Renal cortex interstitium (tissue), 11 donors: ENCODE measurements at regions not wholly inside any gene's neighbourhood (a gene's known extent, or its start where the extent isn't known, plus 50 kb on each side); places are given as distances from the start of the nearest gene placed in this dataset.
"Not testable (repeated sequence)": the region's sequence is repeated elsewhere in the genome, so short reads cannot be mapped to it uniquely, and the experiment has no call there.

ENCODE experiments used
- DNase-seq, 11 donors: peaks; one replicate each; pipeline ENCODE4 v3.0.0-alpha.2; 2013; ENCODE audit warnings: low read depth in 9 of 11, low spot score in 4 of 11; ENCODE audit errors: extremely low read depth in 1 of 11

GRCh38 chr1:220421508-220421907, 106.4 kb upstream of the MARK1 start:
- DNase-seq: no peak

DNA sequence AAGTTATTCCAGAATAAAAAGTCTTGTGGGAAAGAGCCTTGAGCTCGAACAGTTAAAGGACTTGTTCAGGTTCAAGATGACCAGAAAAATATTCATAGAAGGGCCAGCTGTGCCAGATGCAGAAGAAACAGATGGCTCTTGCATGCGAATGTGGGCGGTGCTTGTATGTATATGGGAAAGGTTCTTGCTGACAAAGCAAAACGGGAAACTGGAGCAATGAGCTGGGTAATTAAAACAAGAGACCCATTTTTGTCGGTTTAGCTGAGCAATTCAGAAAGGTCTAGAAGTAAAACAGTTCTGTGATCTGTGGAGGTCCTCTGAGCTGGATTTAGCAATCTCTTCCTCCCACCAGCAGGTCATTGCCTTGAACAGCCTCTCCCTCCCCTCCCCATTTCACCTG, 107.2 kb upstream of the MARK1 start:
- DNase-seq: no peak

- not testable (repeated sequence) for DNase-seq
These were observed 115.6 kb upstream of the MARK1 start for GRCh38 chr1:220412382-220412781.

DNA sequence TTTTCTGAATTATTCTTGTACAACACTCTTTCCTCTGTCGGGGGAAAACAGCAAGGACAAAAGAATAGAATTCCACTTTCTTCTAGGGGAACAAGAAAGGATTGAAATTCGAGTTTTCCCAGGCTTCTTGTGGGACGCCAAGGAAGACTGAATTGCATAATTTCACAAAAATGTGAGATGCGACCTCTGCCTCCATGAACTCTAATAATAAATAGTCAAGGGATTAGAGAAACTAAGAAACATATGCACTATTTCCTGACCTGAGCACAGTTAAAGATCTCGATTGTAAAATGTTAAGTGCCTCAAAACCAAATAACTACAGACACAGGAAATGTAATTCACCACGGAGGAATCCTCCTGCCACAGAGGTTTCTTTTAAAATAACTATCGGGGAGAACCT, 117.3 kb upstream of the MARK1 start:
- DNase-seq: no peak

- DNase-seq: no peak
These were observed 118.0 kb upstream of the MARK1 start for GRCh38 chr1:220409771-220410595.

DNA sequence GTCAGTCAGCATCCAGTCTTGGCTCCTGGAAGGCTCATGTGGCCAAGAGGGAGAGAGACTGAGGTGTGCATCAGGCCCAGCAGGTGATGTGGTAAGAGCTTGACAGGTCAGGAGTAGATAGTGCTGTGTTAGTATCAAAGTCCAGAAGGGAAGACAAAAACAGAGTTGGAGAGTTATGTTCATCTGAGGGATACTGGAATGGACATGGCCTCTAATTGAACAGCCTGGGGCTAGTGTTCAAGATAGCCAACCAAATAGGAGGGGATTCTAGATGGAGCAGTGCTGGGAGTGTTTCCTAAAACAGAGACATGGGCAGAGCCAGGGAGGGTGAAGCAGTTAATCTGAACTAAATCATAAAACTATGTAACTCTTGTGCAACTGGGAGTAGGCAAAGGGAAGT, 120.7 kb upstream of the MARK1 start:
- DNase-seq: no peak

DNA sequence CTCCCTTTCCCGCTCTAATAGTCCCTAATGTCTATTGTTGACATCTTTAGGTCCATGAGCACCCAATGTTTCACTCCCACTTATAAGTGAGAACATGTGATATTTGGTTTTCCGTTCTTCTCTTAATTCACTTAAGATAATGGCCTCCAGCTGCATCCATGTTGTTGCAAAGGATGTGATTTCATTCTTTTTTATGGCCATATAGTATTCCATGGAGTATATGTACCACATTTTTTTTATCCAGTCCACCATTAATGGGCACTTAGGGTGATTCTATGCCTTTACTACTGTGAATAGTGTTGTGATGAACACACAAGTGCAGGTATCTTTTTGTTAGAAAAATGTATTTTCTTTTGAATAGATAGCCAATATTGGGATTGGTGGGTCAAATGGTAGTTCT, 126.0 kb upstream of the RAB3GAP2 start:
- no peak for DNase-seq

DNA sequence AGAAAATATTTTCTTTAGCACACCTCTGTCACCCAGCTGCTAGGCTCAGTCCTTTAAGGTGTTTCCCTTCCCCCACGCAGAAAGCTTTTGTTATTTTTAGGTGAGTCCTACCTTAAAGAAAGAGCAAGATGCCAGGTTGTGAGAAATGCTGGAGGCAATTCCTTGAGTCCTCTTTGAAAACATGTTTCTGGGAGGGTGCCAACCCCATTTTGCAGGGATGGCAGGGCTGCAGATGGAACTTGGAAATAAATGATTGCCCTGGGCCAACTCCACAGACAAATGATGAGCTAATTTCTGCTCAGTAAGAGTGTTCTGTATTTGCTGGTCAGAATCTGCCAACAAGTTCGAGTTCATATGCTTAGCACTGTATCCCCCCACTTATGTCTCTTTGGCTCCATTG, 119.2 kb upstream of the RAB3GAP2 start:
- DNase-seq: no peak

- no peak for DNase-seq
These were observed 117.4 kb upstream of the RAB3GAP2 start for GRCh38 chr1:220389634-220390033.

DNA sequence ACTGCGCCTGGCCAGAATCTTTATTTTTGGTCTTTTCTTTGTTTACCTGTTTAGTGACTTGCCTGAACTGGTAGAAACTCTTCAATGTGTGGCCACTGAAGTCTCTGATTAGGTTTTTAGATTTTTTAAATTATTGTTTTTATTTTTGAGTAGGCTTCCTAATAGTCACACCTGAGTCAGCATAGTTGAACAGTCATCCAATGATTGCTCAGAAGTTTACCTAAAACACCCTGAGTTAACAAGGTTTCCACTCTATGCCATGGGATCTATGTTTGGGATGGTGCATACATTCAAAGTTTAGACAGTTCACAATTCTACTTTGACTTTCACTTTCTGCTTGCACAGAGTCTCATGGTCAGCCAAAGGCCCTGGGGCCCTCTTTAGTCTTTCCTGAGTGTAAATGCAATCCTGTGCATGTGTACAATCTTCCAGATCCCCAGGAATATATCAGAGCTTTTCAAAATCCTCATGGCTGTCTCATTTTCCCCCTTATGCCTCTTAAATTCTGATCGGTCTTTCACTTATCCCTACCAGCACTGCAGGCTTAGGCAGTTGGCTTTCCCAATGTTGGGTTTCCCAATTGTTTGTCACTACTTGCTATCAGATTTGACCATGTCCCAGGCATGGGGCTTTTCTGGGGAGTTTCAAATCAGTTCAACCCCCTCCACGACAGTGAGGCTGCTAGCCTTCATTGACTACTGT, 114.4 kb upstream of the RAB3GAP2 start:
- no peak for DNase-seq

DNA sequence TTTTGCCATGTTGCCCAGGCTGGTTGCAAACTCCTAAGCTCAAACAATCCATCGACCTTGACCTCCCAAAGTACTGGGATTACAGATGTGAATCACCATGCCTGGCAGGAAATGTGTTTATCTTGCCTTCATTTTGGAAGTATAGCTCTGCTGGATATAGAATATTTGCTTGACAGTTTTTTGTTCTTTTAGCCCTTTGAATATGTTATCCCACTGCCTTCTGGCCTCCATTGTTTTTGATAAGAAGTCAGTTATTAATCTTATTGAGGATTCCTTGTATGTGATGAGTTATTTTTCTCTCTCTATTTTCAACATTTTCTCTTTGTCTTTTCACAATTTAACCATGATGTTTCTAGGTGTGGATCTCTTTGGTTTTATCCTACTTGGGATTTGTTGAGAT, 112.9 kb upstream of the RAB3GAP2 start:
- DNase-seq: no peak

DNA sequence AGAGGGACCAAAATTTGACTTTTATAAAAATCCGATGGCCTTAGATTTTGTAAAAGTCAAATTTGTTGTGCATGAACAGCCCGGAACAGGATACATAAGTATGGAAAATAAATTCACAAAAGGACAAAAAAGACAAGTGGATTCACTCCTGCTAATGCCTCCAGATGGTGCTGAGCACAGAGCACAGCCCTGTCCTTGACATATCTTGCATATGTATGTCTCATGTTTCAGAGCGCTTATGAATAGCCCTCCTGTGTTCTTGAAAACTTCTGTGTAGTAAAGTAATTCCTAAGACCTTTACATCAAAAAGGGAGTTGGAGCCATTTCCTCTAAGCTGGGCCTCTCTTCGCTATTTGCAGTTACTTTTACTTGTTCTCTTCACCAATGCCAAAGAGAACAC, 110.7 kb upstream of the RAB3GAP2 start:
- no peak for DNase-seq

GRCh38 chr1:220380885-220381284, 108.6 kb upstream of the RAB3GAP2 start:
- no peak for DNase-seq

DNA sequence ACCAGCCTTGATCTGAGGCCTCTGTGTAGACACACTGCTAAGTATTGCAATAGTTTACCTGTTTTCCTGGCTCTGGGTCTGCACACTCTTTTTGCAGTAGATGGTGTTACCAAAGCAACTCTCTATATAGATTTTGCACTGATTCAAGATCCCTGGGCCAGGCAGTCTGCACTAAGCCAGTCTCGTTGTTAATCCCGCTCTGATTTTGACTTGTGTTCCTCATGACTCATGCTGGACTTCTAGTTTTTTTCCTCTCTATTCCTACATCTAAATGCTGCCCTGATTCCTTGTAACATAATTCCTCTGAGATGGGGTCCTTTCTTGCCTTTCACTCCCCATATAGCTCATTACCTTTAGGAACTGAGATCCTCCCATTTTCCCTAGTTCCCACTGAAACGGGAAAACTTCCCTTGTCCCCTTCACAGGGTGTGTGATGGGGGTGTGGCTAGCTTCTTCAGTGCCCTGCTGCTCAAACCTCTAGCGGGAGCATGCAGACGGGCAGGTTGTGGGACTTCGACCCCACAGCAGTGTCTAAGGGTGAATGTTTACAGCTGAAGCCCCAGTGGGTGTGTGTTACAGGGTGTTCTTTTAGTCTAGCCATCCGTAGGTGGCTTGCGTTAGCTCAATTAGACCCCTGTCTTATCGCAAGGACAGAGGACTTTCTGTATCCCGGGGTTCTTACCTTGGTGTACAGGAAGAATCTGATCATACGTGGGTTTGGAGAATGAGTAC, 106.5 kb upstream of the RAB3GAP2 start:
- no peak for DNase-seq

- DNase-seq: no peak
These were observed 103.5 kb upstream of the RAB3GAP2 start for GRCh38 chr1:220375715-220376114.

GRCh38 chr1:220374449-220374848, 102.2 kb upstream of the RAB3GAP2 start:
- DNase-seq: no peak

DNA sequence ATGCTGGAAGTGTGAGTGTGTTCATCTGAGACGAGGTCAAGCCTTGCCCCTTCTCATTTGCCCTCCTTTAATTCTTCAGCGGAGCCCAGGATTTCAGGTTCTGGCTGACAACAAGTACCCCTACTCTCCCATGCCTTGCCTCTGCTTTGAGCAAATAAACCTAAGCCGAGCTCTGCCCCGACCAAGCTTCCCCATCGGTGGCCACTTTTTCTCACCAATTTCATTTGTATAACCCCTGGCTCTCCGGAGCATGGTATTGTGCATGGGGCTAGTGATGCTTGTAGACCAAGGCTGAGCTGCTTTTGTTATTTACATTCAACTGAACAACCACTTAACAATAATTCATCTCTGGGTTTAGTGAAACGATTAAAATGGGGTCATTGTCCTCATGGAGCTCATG, 100.2 kb upstream of the RAB3GAP2 start:
- no peak for DNase-seq

DNA sequence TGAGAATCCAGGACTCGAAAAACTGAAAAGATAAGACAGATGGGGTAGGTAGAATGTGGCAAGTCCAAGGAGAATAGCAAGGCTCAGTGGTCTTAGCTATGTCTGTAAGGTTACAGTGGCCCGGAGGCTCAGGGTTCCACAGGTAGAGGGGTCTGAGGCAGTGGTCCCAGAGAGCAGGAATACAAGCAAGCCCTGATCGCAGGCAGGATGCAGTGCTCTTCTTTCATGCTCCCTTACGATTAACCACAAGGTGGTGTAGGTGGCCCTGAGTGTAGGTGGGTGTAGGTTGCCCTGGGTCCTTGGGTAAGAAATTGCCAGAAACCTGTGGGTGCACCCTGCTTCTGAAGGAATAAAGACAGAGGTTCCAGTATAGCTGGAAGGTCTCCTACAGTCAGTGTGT, 99.1 kb upstream of the RAB3GAP2 start:
- DNase-seq: no peak

- DNase-seq: peak in 4 of 11 donors; percentile 8 to 21 (median 14)
These were observed 97.9 kb upstream of the RAB3GAP2 start for GRCh38 chr1:220370041-220370700.

DNA sequence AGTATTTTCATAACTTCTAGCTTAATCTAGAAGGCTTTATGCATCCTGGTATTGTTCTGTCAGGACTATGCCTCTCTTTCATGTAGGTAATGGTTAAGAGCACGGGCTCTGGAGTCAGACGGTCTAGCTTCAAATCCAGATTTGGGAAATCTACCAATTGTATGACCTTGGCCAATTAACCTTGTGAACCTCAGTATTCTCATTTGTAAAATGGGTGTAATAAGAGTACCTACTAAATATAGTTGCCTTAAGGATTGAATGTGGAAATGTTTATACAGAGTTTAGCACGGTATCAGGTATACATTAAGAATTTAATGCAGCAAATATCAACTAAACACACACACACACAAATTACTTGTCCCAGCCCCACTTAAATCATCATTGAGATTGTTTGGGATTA, 97.3 kb upstream of the RAB3GAP2 start:
- DNase-seq: no peak
